ENCODE measurements at regions not wholly inside any gene's neighbourhood (a gene's known extent, or its start where the extent isn't known, plus 50 kb on each side); places are given as distances from the start of the nearest gene placed in this dataset.

DNA sequence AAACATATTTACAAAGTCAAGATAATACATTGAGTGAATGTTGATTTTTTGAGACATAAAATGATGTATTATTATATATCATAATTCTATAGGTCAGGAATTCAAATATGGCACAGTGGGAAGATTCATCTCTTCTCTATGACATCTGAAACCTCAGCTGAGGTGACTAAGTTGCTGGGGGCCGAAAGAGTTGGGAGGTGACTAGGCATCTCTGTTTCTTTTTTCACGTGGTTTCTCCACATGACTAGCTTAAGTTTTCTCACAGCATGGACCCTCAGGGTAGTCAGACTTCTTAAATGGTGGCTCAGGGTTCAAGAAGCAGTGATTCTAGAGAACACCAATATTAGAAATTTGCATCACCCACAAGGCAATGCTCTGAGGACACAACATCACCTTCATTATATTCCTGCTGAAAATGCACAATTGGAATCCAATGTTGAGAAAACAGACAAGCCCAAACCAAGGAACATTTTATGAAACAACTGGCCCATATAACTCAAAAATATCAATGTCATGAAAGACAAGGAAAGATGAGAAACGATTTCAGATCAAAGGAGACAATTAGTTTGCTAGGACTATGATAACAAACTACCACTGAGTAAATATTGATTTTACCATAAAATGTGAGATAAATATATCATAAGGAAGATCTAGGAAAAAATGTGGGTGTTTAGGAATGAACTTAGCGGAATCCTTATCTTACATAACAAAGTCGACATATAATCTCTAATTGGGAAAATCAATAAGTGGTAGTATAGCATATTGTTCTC, 273.3 kb upstream of the IRAK1BP1 start (continued):
- TF ChIP-seq, protein P1, sequence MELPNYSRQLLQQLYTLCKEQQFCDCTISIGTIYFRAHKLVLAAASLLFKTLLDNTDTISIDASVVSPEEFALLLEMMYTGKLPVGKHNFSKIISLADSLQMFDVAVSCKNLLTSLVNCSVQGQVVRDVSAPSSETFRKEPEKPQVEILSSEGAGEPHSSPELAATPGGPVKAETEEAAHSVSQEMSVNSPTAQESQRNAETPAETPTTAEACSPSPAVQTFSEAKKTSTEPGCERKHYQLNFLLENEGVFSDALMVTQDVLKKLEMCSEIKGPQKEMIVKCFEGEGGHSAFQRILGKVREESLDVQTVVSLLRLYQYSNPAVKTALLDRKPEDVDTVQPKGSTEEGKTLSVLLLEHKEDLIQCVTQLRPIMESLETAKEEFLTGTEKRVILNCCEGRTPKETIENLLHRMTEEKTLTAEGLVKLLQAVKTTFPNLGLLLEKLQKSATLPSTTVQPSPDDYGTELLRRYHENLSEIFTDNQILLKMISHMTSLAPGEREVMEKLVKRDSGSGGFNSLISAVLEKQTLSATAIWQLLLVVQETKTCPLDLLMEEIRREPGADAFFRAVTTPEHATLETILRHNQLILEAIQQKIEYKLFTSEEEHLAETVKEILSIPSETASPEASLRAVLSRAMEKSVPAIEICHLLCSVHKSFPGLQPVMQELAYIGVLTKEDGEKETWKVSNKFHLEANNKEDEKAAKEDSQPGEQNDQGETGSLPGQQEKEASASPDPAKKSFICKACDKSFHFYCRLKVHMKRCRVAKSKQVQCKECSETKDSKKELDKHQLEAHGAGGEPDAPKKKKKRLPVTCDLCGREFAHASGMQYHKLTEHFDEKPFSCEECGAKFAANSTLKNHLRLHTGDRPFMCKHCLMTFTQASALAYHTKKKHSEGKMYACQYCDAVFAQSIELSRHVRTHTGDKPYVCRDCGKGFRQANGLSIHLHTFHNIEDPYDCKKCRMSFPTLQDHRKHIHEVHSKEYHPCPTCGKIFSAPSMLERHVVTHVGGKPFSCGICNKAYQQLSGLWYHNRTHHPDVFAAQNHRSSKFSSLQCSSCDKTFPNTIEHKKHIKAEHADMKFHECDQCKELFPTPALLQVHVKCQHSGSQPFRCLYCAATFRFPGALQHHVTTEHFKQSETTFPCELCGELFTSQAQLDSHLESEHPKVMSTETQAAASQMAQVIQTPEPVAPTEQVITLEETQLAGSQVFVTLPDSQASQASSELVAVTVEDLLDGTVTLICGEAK (IDR thresholded peaks at IDR 0.05): no peak
- TF ChIP-seq, protein P1 (CRISPR knock-in tag; IDR thresholded peaks at IDR 0.05): no peak
- TF ChIP-seq HDAC1 (IDR thresholded peaks at IDR 0.05) (no peak), JUN (IDR thresholded peaks at IDR 0.05; ENCODE audit: borderline replicate concordance, low read depth, low read length) (no peak), JUN (CRISPR knock-in tag; IDR thresholded peaks at IDR 0.05; ENCODE audit: borderline replicate concordance) (no peak)

All from K562 (cell line).